D721Med (cell line): ENCODE measurements at regions not wholly inside any gene's neighbourhood (a gene's known extent, or its start where the extent isn't known, plus 50 kb on each side); places are given as distances from the start of the nearest gene placed in this dataset.

Experiments
- DNase-seq: peaks from one replicate; pipeline ENCODE4 v3.0.0; 2011; ENCODE audit warnings: low spot score; ENCODE audit not compliant: insufficient read length
- FAIRE-seq: peaks from 2 replicates; lab custom pipeline; 2011; peaks lifted over from hg19 to GRCh38; lab: Jason Lieb, UNC
- CTCF ChIP-seq: IDR thresholded peaks from 2 replicates; pipeline ENCODE4 v1.5.1; 2012; ENCODE audit warnings: mild to moderate bottlenecking, control low read depth; ENCODE audit not compliant: insufficient read depth; ENCODE audit errors: missing control alignments

- no peak for DNase-seq
- FAIRE-seq: no peak
- TF ChIP-seq CTCF: no peak
Observed at GRCh38 chr11:70740488-70740851, 342.1 kb downstream of the CTTN start.

- no peak for DNase-seq
- no peak for FAIRE-seq
- no peak for TF ChIP-seq CTCF
Observed at GRCh38 chr11:70741085-70741484, 342.8 kb downstream of the CTTN start.

- DNase-seq: no peak
- no peak for FAIRE-seq
Observed at GRCh38 chr11:70742553-70743291, 344.4 kb downstream of the CTTN start.

GRCh38 chr11:70743329-70743728, 345.0 kb downstream of the CTTN start:
- DNase-seq (no peak), FAIRE-seq (no peak)
- TF ChIP-seq CTCF: no peak

More at GRCh38 chr11:70742553-70743291, 344.4 kb downstream of the CTTN start:
- TF ChIP-seq CTCF: no peak

- no peak for DNase-seq
- no peak for FAIRE-seq
- TF ChIP-seq CTCF: no peak
Observed at GRCh38 chr11:70743941-70744351, 345.6 kb downstream of the CTTN start.

- no peak for DNase-seq
- TF ChIP-seq CTCF: no peak
- no peak for FAIRE-seq
Observed at GRCh38 chr11:70744396-70745185, 346.3 kb downstream of the CTTN start.

- TF ChIP-seq CTCF: no peak
- FAIRE-seq (no peak), DNase-seq (no peak)
Observed at GRCh38 chr11:70745451-70745850, 347.1 kb downstream of the CTTN start.
